ENCODE measurements at regions not wholly inside any gene's neighbourhood (a gene's known extent, or its start where the extent isn't known, plus 50 kb on each side); places are given as distances from the start of the nearest gene placed in this dataset.
"Not testable (repeated sequence)": the region's sequence is repeated elsewhere in the genome, so short reads cannot be mapped to it uniquely, and the experiment has no call there.

DNA sequence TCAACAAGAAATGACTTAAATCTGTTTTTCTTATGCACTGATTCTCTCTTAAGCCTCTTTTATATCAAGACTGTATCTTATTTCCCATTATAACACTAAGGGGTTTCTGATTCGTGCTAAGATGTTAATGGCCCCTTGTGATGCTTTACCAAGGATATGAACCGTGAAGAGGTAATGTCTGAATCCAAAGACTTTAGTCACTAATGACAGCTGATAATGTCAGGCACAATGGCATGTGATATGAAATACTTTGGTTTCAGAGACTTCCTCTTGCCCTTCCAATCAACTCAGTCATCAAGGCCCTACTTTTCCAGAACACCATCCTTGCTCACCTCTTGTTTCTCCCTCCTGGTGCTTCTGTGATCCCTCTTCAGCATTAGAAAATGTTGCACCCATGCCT, 262.8 kb downstream of the KCNE4 start:
- Histone ChIP-seq H3K4me1 (no peaks in the 10 kb centered on the region), H3K4me3 (no peak overlapping the region), H3K9me3 (no peaks in the 10 kb centered on the region), H3K36me3 (no peaks in the 10 kb centered on the region), H3K27me3 (ENCODE audit: low read depth) (no peaks in the 10 kb centered on the region), H3K27ac (no peak overlapping the region)
- TF ChIP-seq, protein P1, sequence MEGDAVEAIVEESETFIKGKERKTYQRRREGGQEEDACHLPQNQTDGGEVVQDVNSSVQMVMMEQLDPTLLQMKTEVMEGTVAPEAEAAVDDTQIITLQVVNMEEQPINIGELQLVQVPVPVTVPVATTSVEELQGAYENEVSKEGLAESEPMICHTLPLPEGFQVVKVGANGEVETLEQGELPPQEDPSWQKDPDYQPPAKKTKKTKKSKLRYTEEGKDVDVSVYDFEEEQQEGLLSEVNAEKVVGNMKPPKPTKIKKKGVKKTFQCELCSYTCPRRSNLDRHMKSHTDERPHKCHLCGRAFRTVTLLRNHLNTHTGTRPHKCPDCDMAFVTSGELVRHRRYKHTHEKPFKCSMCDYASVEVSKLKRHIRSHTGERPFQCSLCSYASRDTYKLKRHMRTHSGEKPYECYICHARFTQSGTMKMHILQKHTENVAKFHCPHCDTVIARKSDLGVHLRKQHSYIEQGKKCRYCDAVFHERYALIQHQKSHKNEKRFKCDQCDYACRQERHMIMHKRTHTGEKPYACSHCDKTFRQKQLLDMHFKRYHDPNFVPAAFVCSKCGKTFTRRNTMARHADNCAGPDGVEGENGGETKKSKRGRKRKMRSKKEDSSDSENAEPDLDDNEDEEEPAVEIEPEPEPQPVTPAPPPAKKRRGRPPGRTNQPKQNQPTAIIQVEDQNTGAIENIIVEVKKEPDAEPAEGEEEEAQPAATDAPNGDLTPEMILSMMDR (IDR thresholded peaks at IDR 0.05) = no peak
- ATAC-seq (no peak), DNase-seq (no peak)
- intact Hi-C loops (cut with DNase I) = no loop called here

DNA sequence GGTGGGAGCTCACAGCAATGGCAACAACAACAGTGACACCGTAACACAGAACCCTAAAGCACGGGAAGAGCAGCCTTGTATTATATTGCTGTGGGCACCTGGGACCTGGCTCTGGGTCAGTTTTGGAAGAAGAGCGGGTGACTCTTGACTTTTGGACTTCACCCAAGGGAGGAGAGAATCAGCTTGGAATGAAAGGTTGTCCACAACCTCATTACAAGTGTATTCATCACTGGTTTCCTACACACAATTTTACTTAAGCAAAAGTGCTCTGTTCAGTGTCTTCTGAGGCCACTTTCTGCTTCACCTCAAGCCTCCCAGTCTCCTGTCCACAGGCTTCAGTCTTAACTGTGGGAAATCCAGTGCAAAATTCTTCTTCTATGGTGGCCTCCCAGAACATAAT, 263.8 kb downstream of the KCNE4 start:
- Histone ChIP-seq H3K4me3 (no peak overlapping the region), H3K9me3 (no peaks in the 10 kb centered on the region), H3K36me3 (no peaks in the 10 kb centered on the region), H3K27ac (no peak overlapping the region), H3K27me3 (ENCODE audit: low read depth) (no peaks in the 10 kb centered on the region), H3K4me1 (no peaks in the 10 kb centered on the region)
- TF ChIP-seq, protein P1 (IDR thresholded peaks at IDR 0.05) = no peak
- intact Hi-C loops (cut with DNase I) = no loop called here
- ATAC-seq = no peak
- no peak for DNase-seq

DNA sequence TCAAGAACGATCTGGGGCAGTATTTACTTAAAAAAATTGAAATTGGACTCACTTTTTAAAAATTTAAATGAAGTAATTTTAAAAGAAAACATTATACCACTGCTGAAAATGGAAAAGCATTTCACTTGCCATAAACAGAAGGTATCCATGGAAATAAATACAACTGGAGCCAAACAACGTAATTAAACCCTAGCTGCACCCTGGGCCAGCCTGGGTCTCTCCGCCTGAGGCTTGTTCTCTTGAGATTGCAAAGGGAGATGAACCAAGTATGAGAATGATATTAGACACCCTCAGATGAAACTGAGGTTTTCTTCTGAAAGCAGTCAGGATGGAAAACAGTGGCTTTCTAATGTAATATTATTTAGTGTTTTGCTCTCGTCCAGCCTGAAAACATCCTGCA, 264.4 kb downstream of the KCNE4 start:
- no peaks in the 10 kb centered on the region for H3K4me1 ChIP-seq
- TF ChIP-seq, protein P1 (IDR thresholded peaks at IDR 0.05) = no peak
- no peak for DNase-seq
- H3K27ac ChIP-seq = no peak overlapping the region
- no peak for ATAC-seq
- intact Hi-C loops (cut with DNase I) = no loop called here
- H3K36me3 ChIP-seq = no peaks in the 10 kb centered on the region
- no peak overlapping the region for H3K4me3 ChIP-seq
- H3K27me3 ChIP-seq (ENCODE audit: low read depth) = no peaks in the 10 kb centered on the region
- H3K9me3 ChIP-seq = no peaks in the 10 kb centered on the region

DNA sequence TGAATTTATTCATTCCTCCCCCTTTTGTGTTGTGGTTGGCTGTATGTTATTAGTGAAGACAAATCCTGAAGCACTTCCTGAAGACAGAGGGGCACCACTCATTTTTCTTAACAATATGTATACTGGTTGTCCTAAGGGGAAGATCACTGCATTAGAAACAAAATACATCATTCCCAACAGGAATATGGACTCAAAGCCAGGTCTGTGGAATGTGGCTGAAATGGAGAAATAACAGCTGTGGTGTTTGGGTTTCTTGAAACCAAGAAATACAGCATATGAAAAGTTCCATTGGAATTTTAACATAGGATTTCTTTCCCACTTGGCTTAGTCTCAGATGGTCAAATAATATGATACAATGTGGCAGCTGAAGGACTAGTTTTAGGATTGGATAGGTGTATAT, 267.6 kb downstream of the KCNE4 start:
- TF ChIP-seq, protein P1 (IDR thresholded peaks at IDR 0.05) = no peak
- Histone ChIP-seq H3K36me3 (no peaks in the 10 kb centered on the region), H3K9me3 (no peaks in the 10 kb centered on the region), H3K4me1 (no peaks in the 10 kb centered on the region), H3K27me3 (ENCODE audit: low read depth) (no peaks in the 10 kb centered on the region), H3K27ac (no peak overlapping the region), H3K4me3 (no peak overlapping the region)
- ATAC-seq (no peak), DNase-seq (no peak)
- intact Hi-C loops (cut with DNase I) = no loop called here

DNA sequence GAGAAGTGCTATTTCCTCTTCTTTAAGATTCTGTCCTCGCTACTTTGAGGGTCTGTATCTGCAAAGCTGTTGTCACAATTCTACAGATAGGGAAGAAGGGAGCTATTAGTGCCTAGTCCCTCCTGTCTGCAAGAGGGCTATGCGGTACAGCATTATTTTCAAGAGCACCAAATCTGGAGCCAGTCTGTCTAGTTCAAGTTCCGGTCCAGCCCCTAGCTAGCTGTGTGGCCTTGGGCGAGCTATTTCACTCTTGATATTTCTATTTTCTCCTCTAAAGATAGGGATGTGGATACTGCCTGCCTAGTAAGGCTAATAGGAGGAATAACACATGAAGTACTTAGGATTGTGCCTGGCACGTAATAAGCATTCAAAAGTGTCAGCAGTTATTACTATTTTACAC, 272.4 kb downstream of the KCNE4 start:
- no peak overlapping the region for H3K27ac ChIP-seq
- ATAC-seq (no peak), DNase-seq (no peak)
- no peaks in the 10 kb centered on the region for H3K9me3 ChIP-seq
- intact Hi-C loops (cut with DNase I) = no loop called here
- TF ChIP-seq, protein P1 (IDR thresholded peaks at IDR 0.05) = no peak
- no peaks in the 10 kb centered on the region for H3K4me1 ChIP-seq
- no peaks in the 10 kb centered on the region for H3K27me3 ChIP-seq (ENCODE audit: low read depth)
- H3K36me3 ChIP-seq = no peaks in the 10 kb centered on the region
- H3K4me3 ChIP-seq = no peak overlapping the region

DNA sequence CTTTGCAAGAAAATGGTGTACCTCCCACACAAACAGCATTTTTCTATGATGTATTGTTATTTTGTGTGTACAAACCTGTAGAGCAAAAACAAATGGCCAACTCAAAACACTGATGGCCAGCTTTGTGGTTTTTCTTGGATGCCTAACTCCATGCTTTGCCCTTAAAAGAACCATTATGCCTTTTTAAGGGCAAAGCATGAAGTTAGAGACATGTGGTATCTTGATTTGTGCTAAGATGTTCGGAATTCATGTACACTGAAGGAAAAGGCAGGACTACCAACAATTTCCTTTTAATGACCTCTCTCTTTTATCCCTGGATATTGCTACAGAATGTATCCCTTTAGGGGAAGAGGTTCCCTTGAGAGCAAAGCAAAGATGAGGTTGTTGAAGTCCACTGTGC, 273.6 kb downstream of the SCG2 start:
- Histone ChIP-seq H3K4me1 (no peaks in the 10 kb centered on the region), H3K4me3 (no peak overlapping the region), H3K27ac (no peak overlapping the region), H3K27me3 (ENCODE audit: low read depth) (no peaks in the 10 kb centered on the region), H3K36me3 (no peaks in the 10 kb centered on the region), H3K9me3 (no peaks in the 10 kb centered on the region)
- TF ChIP-seq, protein P1 (IDR thresholded peaks at IDR 0.05) = no peak
- no peak for DNase-seq
- no peak for ATAC-seq
- intact Hi-C loops (cut with DNase I) = no loop called here

DNA sequence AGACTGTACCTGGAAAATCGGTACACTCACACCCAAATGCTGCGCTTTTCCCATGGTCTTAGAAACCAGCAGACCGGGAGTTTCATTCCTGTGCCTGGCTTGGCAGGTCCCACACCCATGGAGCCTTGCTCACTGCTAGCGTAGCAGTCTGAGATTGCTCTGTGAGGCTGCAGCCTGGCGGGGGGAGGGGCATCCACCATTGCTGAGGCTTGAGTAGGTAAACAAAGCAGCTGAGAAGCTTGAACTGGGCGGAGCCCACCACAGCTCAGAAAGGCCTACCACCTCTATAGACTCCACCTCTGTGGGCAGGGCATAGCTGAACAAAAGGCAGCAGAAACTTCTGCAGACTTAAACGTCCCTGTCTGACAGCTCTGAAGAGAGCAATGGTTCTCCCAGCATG, 271.4 kb downstream of the SCG2 start:
- ATAC-seq; H3K4me3 ChIP-seq; H3K9me3 ChIP-seq; intact Hi-C loops (cut with DNase I); H3K27ac ChIP-seq; H3K36me3 ChIP-seq; H3K4me1 ChIP-seq; DNase-seq; H3K27me3 ChIP-seq (ENCODE audit: low read depth): not testable (repeated sequence)
